Kidney epithelial cell (primary cell): ENCODE measurements at regions not wholly inside any gene's neighbourhood (a gene's known extent, or its start where the extent isn't known, plus 50 kb on each side); places are given as distances from the start of the nearest gene placed in this dataset.

Experiments
- DNase-seq: peaks from one replicate; pipeline ENCODE4 v3.0.0-alpha.2; 2010; ENCODE audit warnings: low read depth
- H3K27me3 ChIP-seq: 2 replicates; pipeline ENCODE4 v1.6.0; 2011; ENCODE audit warnings: low read length; ENCODE audit not compliant: control insufficient read depth, insufficient read depth
- H3K36me3 ChIP-seq: 2 replicates; pipeline ENCODE4 v1.5.1; 2011; ENCODE audit warnings: low read length; ENCODE audit not compliant: control insufficient read depth, insufficient read depth
- H3K4me3 ChIP-seq: 2 replicates; pipeline ENCODE4 v1.5.1; 2011; ENCODE audit warnings: low read depth, mild to moderate bottlenecking, control low read depth, low read length
- CTCF ChIP-seq: IDR thresholded peaks from 2 replicates; pipeline ENCODE4 v1.5.1; 2011; ENCODE audit warnings: mild to moderate bottlenecking, moderate library complexity, low read length, control low read depth, inconsistent platforms; ENCODE audit not compliant: insufficient read depth, poor library complexity, severe bottlenecking

DNA sequence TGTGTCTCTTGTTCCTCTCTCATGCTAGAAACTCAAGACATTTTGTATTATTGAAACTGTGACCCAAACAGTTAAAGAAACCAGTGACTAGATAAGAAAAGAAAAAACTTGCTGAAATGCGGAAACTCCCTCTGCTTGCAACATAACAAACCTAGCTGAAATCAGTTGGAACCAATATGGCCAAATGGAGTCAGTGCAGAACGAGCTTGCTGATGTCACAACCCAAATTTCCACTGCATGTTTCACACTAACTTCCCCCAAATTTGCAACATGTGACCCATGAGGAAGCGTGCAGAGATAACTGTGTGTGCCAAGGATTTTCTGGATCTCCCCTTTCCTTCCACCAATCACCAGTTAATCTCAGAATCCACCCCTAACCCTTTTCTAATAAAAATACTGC lies 208.0 kb downstream of the DLEU7 start:
- H3K27me3 ChIP-seq, result no peaks in the 10 kb centered on the region
- DNase-seq, result no peak
- no peak overlapping the region for H3K4me3 ChIP-seq
- no peaks in the 10 kb centered on the region for H3K36me3 ChIP-seq
- TF ChIP-seq CTCF, result no peak

DNA sequence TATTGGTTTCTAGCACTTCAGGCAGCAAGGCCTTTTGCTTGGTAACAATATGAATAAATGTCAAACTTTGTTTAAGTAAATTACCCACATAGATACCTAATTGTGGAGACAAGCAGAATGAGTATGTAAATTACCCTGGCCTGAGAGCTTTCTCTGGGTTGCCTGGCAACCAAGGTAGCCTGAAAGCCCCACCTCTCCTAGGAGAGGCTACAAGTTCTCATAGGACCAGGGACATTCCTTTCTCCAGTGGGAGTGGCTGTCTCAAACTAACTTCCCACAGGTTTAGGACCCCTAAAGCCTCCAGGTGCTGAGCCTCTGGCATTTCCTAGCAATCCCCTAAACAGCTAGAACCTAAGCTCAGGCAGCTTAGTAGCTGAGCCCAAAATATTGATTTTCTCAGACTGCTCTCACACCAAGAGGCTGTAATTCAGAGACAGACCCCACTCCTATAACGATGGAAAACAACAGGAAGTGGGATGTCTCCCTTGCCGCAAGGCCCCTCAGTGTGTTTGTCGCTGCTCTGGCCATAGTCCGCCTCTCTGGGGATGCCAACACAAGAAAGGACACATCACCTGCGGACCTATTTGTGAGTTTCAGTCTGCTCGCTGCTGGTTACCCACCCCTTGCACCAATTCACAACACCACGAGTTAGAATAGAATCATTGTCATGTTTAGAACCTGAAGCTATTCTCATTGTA lies 207.3 kb downstream of the DLEU7 start:
- no peaks in the 10 kb centered on the region for H3K27me3 ChIP-seq
- no peaks in the 10 kb centered on the region for H3K36me3 ChIP-seq
- H3K4me3 ChIP-seq, result no peak overlapping the region
- no peak for DNase-seq
- no peak for TF ChIP-seq CTCF

DNA sequence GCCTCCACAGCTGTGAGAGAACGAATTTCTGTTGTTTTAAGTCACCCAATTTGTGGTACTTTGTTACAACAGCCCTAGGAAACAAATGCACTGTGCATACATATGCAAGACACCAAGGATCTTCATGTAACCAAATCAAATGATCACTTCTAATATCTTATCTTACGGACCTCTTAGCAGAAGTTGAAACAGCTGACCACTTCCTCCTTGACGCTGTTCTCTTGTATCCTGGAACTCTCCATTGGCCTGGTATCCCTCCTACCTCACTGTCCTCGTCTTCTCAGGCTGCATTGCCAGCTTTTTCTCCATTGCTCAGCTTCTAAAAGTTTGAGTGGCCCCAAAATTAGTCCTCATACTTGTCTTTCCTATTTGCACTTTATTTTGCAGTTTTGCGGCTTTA lies 200.4 kb downstream of the DLEU7 start:
- TF ChIP-seq CTCF, result no peak
- H3K36me3 ChIP-seq, result no peaks in the 10 kb centered on the region
- no peaks in the 10 kb centered on the region for H3K27me3 ChIP-seq
- H3K4me3 ChIP-seq, result no peak overlapping the region
- DNase-seq, result no peak

- Histone ChIP-seq H3K36me3 (no peaks in the 10 kb centered on the region), H3K27me3 (no peaks in the 10 kb centered on the region), H3K4me3 (no peak overlapping the region)
- DNase-seq, result no peak
- no peak for TF ChIP-seq CTCF
These were observed 199.2 kb downstream of the DLEU7 start for GRCh38 chr13:50644081-50644871.

- no peak for TF ChIP-seq CTCF
- no peaks in the 10 kb centered on the region for H3K36me3 ChIP-seq
- no peak for DNase-seq
- H3K4me3 ChIP-seq, result no peak overlapping the region
- no peaks in the 10 kb centered on the region for H3K27me3 ChIP-seq
These were observed 198.4 kb downstream of the DLEU7 start for GRCh38 chr13:50645092-50645491.
